DMS 273 (cell line): ENCODE measurements at regions not wholly inside any gene's neighbourhood (a gene's known extent, or its start where the extent isn't known, plus 50 kb on each side); places are given as distances from the start of the nearest gene placed in this dataset.
"Not testable (repeated sequence)": the region's sequence is repeated elsewhere in the genome, so short reads cannot be mapped to it uniquely, and the experiment has no call there.

Source experiments
- DNase-seq: peaks from one replicate; lab custom pipeline; 2025; ENCODE audit not compliant: unreplicated experiment; lab: John Stamatoyannopoulos, UW

DNA sequence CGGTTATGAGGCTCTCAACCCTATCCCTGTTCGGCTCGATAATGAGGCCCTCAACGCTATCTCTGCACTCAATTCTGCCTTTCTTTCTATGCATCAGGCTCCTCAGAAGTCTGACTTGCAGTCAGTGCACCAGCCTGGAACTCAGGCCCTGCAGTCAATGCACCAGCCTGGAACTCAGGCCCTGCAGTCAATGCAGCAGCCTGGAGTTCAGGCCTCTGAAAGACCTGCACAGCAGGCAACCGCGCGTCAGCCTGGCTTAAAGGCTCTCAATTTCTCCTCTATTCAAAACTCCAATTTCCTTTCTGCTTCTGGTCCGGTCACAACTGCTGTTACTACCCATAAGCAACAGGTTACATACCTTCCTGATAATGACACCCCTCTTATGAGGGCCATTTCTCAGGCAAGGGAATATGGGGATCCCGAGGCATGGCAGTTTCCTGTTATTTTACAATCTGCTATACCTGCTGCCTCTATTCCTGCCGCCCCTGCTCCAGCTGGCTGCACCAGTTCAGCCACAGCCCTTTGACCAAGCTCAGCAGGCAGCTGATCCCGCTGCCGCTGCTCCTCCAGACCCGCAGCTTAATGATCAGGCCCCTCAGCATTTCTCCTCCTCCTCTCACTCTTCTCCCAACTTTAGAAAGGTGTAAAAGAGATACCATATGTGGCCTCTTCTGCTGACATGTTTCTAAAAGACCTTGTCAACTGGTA lies 933.6 kb upstream of the FANCL start:
- DNase-seq = no peak

DNA sequence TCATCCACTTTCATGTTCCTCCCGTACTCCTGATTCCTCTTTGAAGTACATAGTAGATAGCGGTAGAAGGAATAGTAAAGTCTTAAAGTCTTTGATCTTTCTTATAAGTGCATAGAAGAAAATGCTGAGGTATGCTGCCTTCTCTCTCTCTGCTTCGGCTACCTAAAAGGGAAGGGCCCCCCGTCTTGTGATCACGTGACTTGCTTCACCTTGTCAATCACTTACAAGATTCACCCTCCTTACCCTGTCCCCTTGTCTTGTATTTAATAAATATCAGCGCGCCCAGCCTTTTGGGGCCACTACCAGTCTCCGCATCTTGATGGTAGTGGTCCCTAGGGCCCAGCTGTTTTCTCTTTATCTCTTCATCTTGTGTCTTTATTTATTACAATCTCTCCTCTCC lies 932.2 kb upstream of the FANCL start:
- no peak for DNase-seq

DNA sequence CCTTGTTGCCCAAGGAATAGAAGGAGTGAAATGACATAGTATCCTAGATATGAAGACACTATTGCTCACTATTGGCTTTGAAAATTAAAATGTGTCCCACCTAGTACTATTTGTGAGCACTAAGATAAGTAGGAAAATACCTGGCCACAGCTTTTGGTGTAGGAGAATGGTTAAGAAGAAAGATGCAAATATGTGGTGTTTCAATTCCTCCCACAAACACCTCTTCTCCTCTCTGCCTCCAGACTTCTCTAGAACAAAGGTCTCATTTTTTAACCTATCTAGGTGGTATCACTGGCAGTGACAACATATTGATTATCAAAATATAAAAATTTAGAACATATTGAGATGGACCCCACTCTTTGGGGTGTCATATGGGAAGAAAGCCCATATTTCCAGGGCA lies 929.9 kb upstream of the FANCL start:
- DNase-seq = no peak

DNA sequence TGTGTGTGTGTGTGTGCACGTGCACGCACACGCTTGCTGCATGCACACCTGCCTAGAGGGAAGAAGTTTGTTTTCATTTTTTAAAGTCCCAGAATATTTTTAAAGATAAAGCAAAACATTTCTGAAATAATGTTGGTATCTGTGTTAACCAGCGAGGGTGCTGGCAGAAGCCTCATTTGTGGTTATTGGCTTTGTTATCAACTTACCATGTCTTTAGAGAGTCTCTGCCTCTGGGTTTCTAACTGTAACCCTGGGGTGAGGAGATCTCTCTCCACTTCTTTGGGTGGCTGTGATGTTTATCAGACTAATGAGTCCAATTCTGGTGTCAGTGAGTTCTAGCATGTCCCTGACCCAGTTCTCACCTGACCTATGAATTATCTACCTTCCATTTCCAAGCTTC lies 927.6 kb upstream of the FANCL start:
- DNase-seq = no peak

DNA sequence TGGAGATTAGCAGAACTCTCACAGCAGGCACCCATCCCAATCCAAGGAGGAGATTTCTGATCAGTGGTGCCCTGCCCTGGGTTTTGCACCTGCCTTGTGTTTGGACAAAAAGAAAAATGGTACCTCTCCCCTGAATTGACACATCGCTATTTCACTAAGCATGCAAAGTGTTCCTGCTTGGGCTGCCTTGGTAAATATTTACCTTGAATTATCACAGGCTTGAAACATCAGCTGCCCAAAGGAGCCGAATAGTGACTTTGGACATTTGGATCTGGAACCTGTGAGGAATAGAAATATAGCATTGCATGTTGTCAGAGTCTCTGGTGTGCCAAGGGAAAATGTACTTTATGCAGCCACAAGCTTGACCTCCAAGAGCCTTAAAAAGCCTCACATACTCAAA lies 926.4 kb upstream of the FANCL start:
- no peak for DNase-seq

DNA sequence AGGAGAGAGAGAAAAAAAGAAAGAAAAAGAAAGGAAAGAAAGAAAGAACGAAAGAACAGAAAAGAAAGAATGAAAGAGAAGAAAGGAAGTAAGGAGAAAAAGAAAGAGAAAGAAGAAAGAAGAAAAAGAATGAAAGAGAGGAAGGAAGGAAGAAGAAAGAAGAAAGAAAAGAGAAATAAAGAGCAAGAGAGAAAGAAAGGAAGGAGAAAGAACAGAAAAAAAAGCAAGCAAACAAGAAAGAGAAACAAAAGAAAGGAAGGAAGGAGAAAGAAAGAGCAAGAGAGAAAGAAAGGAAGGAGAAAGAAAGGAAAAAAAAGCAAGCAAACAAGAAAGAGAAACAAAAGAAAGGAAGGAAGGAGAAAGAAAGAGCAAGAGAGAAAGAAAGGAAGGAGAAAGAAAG lies 916.8 kb upstream of the FANCL start:
- DNase-seq = not testable (repeated sequence)

DNA sequence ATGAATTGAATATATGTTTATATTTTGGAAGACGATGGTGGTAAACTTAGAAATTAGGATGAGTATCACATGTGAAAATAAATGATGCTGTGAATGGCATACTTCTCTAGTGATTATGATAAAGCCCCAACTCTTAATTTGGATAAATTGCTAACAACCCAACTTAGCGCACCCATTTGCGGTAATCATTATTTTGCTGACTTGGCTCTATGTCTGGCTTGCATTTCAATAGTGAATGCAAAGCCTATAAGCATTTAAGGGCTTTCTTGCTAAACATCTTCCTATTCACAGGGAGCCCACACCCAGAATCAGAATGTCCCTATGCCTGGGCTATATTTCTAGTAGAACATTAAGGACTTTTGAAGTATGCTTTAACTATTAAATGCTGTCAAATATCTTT lies 910.7 kb upstream of the FANCL start:
- no peak for DNase-seq

DNA sequence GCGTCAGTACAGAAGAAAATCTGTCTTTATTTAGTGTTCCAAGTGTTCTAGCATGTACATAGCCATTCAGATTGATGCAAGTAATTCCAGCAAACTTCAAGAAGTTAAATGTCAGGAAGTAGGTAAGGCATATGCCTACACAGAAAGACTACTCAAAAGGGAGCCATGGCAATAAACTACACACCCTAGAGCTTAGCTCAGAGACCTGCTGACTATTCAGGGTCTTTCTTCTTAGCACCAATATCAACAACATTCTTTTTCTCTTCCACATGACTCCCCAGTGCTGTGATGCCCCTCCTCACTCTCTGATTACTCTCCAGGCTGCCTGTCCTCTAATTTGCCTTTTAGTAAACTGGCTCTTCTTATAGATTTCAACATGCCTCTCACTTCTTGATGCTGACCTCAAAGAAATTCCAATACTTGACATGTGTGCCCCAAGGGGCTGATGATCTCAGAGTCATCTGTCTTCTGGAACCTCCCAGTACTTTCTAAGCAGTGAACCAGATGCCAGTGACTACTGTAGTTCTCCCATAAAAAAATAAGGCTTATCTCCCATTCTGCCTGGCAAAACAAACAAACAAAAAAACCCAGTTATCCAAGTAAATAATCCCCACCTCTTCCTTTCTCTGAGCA lies 909.2 kb upstream of the FANCL start:
- DNase-seq = no peak

DNA sequence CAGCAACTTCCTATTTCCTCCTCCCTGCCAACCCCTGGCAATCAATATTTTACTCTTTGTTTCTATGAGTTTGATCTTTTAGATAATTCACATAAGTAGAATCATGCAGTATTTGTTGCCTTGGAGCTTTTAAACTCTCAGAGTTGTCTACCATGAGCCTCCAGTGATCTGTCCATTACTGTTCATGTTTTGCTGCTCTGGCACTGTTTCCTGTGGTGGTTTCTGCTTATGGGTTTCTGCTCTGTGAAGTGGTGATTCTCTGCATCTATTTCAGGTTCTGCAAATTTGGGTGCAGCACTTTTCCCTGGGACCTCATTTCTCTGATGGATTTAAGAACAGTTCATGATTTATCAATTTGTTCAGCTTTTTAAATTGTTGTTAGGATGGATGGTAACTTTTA lies 908.1 kb upstream of the FANCL start:
- DNase-seq = no peak

DNA sequence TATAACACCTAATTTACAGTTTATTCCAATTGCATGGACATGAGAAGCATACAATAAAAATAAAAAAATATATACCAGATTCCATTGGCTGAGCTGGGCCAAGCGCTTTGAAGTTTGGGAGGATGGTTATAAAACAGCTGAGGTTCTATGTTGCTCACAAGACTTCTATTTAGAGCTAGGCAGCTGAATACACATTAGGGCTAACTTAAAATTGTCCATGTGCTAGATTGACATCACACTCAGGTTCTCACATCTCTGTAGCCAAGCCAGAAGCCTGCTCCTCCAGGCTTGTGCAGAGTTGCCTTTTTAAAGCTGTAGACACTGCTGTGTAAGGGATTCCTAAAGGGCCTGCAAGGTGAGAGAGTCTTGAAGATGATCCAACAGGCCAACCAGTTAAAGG lies 871.1 kb upstream of the FANCL start:
- no peak for DNase-seq

DNA sequence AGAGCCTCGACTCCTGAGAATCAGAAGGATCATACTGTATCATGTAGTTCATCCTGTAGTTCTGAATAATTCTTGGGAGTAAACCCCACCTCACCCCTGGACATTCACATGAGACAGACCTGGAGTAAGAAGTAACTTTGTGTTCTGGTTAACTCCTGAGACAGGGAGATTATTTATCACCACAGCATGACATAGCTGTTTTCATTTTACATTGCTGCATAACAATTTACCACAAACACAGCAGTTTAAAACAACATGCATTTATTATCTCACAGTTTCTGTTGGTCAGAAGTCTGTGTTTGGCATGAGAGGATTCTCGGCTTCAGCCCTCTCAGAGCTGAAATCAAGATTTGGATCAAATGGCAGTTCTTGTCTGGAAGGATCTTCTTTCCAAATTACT lies 855.8 kb upstream of the FANCL start:
- DNase-seq = no peak

DNA sequence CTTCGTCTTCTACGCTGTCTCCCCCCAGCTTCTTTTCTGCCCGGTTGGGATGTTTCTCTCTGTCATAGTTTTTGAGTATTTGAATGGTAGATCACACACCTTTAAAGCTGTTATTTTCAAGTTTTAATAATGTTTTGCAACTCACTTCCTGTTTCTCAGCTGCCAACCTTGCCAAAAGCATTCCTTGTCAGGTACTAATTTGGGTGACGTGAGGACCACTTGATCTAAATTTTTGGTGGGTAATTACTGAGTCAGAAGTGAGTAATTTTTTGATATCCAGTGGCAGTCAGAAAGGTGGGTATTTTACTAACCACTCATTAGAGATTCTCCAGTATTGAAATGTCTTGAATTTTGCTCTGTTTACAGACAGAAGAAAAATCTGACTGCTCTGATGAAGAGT lies 852.4 kb upstream of the FANCL start:
- no peak for DNase-seq

DNA sequence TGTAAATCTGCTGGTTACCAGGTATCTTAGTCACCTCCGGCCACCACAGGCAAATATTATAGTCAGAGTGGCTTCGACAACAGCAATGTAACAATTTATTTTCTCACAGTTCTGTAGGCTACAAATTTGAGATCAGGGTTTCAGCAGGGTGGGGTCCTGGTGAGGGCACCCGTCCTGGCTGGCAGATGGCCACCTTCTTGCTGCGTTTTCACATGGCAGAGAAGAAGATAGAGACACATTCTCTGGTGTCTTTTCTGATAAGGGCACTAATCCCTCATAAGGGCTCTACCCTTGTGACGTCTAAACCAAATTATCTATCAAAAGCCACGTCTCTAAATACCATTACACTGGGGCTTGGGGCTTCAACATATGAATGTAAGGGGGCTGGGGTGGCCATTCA lies 843.2 kb upstream of the FANCL start:
- DNase-seq = no peak

DNA sequence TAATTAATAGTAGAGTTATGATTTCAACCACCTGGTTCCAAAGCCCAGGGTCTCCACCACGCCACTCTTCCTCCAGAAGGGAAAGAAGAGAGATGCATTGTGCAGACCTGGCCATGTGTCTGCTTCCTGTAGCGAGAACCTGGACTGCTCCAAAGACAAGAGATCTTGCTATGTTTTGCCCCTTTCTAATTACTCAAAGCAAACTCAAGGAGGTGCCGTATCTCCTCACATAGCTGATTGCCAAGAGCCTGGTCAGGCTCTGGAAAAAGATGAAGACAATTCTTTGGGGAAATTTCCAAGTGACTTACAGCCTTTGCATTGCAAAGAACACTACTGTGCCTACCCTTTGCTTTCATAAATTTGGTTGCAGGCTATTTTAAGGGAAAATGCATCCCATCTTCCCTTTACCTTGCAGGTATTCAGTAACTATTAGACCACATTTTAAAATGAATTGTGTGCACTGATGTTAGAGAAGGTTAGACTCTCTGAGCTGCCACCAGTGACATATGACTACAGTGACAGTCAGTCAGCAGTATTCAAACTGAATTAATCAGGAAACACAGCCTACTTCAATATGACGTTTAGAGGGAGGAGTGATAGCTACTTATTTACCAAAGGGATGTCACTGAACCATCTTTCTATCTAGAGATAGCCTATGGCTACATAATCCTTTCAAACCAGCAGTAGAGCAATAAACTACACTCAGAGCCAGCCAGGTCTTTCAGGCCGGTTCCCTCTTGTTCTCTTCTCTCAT lies 842.1 kb upstream of the FANCL start:
- DNase-seq = no peak

DNA sequence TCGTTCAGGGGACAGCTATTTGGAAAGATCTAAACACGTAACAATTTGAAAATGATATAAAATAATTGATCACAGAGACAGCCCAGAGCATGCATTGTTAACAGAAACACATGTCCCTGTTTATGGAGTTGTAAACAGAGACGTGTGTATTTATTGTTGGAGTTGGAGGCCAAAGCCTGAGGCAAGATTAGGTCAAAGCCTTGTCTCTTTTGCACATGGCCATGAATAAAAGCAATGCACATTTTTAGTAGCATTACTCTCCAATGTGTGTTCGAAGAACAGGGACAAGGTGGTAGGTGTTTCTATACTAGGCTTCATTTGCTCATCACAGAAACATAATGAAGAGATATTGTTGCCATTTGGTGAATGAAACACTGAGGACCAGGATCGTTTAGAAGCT lies 841.5 kb upstream of the FANCL start:
- no peak for DNase-seq

DNA sequence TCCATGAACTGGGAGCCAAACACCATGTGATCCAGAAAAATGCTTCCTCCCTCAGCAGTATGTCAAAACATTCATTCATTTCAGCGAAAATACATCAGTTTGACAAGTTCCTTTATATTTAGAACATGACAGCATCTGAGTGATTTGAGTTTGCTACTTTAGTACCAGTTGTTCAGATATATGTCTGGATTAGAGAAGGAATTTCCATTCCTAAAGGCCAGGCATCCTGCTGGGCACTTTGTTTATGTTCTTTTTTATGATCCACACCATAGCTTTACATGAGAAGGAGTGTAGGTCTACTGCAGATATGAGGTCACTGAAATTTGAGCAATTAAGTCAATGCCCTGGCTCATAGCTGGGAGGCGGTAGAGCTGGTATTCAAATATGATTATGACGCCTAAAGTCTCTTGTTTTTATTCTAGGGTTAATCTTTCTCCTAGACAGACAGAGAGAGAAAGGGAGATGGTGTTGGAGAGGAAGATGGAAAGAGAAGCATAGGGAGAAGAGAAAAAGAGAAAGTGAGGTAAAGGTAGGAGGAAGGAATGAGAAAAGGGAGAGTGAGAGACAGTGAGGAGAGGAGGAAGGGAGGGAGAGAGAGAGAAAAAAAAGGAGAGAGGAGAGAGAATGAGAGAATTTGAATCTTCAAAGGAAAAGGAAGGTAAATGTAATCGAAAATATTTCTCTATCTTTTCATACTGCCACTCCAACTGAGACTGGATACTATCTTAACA lies 839.5 kb upstream of the FANCL start:
- no peak for DNase-seq

DNA sequence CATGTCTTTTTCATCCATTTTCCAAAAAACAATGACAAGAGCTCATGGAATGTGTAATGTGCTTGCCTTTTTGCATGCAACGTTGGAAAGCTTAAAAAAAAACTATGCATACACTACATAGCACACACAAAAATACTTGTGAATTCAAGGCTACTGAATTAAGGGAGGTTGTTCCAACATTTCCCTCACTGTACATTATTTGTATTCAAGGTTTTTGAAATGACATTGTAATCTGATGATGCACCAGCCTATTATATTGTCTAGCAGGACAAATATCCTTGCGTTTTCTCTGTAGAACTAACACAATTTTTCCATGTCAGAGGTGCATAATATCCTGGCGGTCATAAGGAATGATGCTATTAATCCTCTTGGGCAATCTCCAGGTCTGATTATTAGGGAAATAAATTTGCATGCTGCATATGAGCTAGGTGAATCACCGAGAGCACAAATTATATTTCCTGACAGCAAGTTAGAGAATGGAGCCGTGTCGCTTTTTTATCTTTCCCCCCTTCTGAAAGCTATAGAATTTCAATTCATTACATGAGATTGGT lies 836.9 kb upstream of the FANCL start:
- no peak for DNase-seq

DNA sequence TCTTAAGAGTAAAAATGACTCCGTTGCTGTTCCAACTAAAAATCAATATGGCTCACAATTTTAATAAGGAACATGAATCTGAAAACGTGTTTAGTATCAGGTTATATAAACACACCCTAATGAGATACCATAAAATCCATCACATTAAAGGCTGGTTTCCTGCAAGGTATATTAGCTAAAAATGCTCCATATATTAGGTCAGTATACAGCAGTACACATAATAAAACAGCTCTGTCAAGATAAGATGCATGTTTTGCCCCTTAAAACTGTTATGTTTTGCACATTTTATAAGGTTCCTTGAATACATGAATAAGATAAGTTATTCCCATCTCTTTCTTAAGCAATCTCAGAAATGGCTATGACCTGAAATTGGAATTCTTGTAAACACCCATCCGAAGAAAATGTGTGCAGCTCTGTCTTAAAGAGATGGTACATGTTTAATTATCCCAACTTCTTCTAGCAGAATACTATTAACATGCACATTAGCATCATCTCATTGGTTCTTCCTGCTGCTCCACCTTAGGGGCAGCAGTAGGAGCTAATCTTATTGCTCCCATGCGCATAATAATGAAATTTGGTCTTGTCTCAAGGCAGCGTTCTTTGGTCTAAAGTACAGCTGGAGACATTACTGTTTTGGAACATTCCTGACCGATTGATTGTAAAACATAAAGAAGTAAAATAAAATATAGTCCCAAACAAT lies 836.1 kb upstream of the FANCL start:
- DNase-seq = no peak

DNA sequence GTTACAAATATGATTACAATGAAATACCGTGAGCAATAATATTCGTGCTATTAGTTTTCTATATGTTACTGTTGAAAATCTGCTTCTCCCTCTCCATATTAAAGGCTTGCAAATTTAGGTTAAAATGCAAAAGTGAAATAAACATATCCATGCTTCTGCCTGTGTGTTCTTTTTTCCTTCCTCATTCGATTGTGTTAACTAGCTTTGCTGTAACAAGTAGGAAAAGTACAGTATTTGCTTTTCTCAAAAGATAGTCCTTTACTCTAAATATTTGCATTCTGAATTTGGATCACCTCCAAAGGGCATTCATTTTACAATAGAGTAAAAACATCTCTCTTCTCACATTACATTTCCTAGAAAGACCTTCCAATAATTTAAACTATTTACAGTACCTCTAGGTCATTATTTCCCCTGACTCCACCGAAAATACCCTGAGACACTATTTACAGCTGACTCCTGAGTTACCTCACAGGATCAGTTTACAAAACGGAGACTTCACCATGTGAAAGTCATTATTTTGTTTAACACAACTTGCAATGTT lies 835.0 kb upstream of the FANCL start:
- DNase-seq = no peak

DNA sequence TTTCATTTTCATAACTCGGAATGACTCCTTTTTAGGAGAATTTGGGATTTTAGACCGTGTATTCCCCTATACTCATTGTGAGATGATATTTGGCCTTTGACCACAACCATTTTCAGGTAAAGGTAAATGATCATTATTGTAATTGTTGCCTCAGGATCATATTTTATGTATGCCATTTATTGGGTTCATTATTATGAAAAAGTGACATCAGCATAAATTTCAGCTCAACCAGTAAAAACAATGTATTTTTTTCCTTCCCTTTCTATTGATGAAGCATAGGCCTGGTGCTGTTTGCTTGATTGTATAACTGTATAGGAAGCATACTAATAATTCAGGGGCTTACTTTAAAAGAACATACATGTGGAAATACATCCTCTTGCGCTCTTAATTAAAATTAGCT lies 832.9 kb upstream of the FANCL start:
- no peak for DNase-seq

DNA sequence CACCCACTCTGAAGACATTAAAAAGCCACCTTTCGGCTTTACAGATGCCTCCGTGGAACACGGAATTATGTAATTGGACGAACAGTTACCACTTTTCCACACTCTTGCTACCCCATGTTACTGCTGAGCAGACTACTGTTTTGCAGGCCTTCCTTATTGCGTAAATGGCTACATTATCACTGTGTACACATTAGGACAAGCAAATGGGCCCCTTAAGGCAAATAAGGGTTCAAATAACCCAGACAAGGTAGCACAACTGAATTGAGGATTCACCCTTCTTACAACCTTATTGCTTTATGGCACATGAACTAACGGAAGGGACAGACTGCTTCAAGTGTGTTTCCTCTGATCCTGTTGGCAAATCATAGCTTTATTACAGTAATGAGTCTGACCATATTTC lies 832.2 kb upstream of the FANCL start:
- DNase-seq = no peak
